GM12878 (cell line): ENCODE measurements at regions not wholly inside any gene's neighbourhood (a gene's known extent, or its start where the extent isn't known, plus 50 kb on each side); places are given as distances from the start of the nearest gene placed in this dataset.

Experiments used
- ATAC-seq: fragments of 200-7000 bp; cut with Tn5 transposase; 3 replicates; pipeline ENCODE4 v1.9.1; 2020; ENCODE audit warnings: mild to moderate bottlenecking, moderate library complexity
- BruUV-seq: library from RNA; stranded (reverse); fragments of 400-500 nt; replicated peaks from 2 replicates; lab custom pipeline; 2021; lab: Mats Ljungman, UMichigan
- CTCF ChIA-PET: fragments of 300-600 bp; sonication (Branson Sonifier 250); formaldehyde crosslinking; extraction: SDS; loops from one replicate; lab custom pipeline; 2021; ENCODE audit warnings: inconsistent platforms; lab: Yijun Ruan, JAX
- POLR2A ChIA-PET: fragments of 350-600 bp; formaldehyde crosslinking; extraction: SDS; loops from one replicate; lab custom pipeline; 2021; ENCODE audit warnings: inconsistent platforms; lab: Charles Lee
- RAD21 ChIA-PET: fragments of 300-600 bp; sonication (Branson Sonifier 250); formaldehyde crosslinking; loops from one replicate; lab custom pipeline; 2023; ENCODE audit warnings: antibody characterized with exemption; ENCODE audit not compliant: unreplicated experiment; lab: Charles Lee
- SMC1A ChIA-PET: fragments of 300-600 bp; sonication (Branson Sonifier 250); formaldehyde crosslinking; loops from one replicate; lab custom pipeline; 2023; ENCODE audit not compliant: unreplicated experiment, uncharacterized antibody; lab: Charles Lee
- DNase-seq: peaks from one replicate; pipeline ENCODE4 v3.0.0-alpha.2; 2011; ENCODE audit warnings: low read depth, low spot score
- FAIRE-seq: peaks from 3 replicates; lab custom pipeline; 2011; peaks lifted over from hg19 to GRCh38; lab: Jason Lieb, UNC
- H2AFZ ChIP-seq: 2 replicates; pipeline ENCODE4 v1.6.0; 2011; ENCODE audit warnings: low read depth, low read length, control low read depth; ENCODE audit not compliant: control insufficient read depth
- H3K27ac ChIP-seq: 2 replicates; pipeline ENCODE4 v1.5.1; 2011; ENCODE audit warnings: control low read depth; ENCODE audit not compliant: control insufficient read depth, insufficient read depth
- H3K27me3 ChIP-seq, 2 experiments: replicated peaks in 1 of 2; 2 replicates each; pipeline versions ENCODE4 v1.6.0 to v1.6.1; 2011; ENCODE audit warnings: low read length in 1 of 2; ENCODE audit not compliant: control insufficient read depth in 2 of 2, insufficient read depth in 2 of 2
- H3K36me3 ChIP-seq, 2 experiments: 2 replicates each; pipeline ENCODE4 v1.5.1; 2011; ENCODE audit warnings: low read length in 1 of 2; ENCODE audit not compliant: control insufficient read depth in 2 of 2, insufficient read depth in 2 of 2
- H3K4me1 ChIP-seq: 2 replicates; pipeline ENCODE4 v1.6.1; 2011; ENCODE audit warnings: mild to moderate bottlenecking, low read length, moderate library complexity, mixed read lengths; ENCODE audit not compliant: control insufficient read depth, insufficient read depth
- H3K4me2 ChIP-seq: 2 replicates; pipeline ENCODE4 v1.6.0; 2011; ENCODE audit warnings: control low read depth; ENCODE audit not compliant: control insufficient read depth, insufficient read depth
- H3K4me3 ChIP-seq: fragments of 200-600 bp; sonication (generic); 2 replicates; pipeline ENCODE4 v1.5.1; 2016
- H3K79me2 ChIP-seq: 2 replicates; pipeline ENCODE4 v1.6.0; 2011; ENCODE audit warnings: low read length; ENCODE audit not compliant: control insufficient read depth, insufficient read depth
- H3K9ac ChIP-seq: 2 replicates; pipeline ENCODE4 v1.8.0; 2011; ENCODE audit warnings: low read length, control low read depth, mixed read lengths; ENCODE audit not compliant: control insufficient read depth, insufficient read depth
- H3K9me3 ChIP-seq: replicated peaks from 3 replicates; pipeline ENCODE4 v1.5.1; 2011; ENCODE audit warnings: mild to moderate bottlenecking, low read length; ENCODE audit not compliant: control insufficient read depth, insufficient read depth
- H4K20me1 ChIP-seq: 2 replicates; pipeline ENCODE4 v1.6.0; 2011; ENCODE audit not compliant: control insufficient read depth, insufficient read depth
- CBX5 ChIP-seq: sonication (generic); IDR thresholded peaks from 2 replicates; pipeline ENCODE4 v1.6.1; 2016; ENCODE audit warnings: low read depth, moderate library complexity, mild to moderate bottlenecking, inconsistent platforms
- CREB1 ChIP-seq: IDR thresholded peaks from 2 replicates; pipeline ENCODE4 v1.6.1; 2012; ENCODE audit warnings: low read depth, mild to moderate bottlenecking, inconsistent platforms
- KLF5 ChIP-seq: fragments of 450-650 bp; IDR thresholded peaks from 2 replicates; pipeline ENCODE4 v1.6.1; 2014; ENCODE audit warnings: mild to moderate bottlenecking; ENCODE audit not compliant: partially characterized antibody
- LARP7 ChIP-seq: fragments of 450-650 bp; IDR thresholded peaks from 2 replicates; pipeline ENCODE4 v1.6.1; 2017; ENCODE audit warnings: mild to moderate bottlenecking
- MTA2 ChIP-seq: fragments of 450-650 bp; IDR thresholded peaks from 2 replicates; pipeline ENCODE4 v1.6.1; 2016; ENCODE audit warnings: low read depth, mild to moderate bottlenecking, moderate library complexity
- NFYB ChIP-seq: IDR thresholded peaks from 2 replicates; pipeline ENCODE4 v1.6.1; 2011; ENCODE audit warnings: low read depth, mild to moderate bottlenecking, low read length, improper control_type of control experiment, moderate library complexity; ENCODE audit not compliant: insufficient read depth
- NR2C2 ChIP-seq: IDR thresholded peaks from 2 replicates; pipeline ENCODE4 v1.6.1; 2011; ENCODE audit warnings: borderline replicate concordance, low read depth; ENCODE audit not compliant: control insufficient read depth, insufficient read length
- POLR2A ChIP-seq: IDR thresholded peaks from 2 replicates; pipeline ENCODE4 v1.6.1; 2011; ENCODE audit warnings: low read depth, mild to moderate bottlenecking, low read length
- RCOR1 ChIP-seq: conservative IDR thresholded peaks from 2 replicates; pipeline ENCODE4 v1.6.1; 2012; ENCODE audit warnings: low read depth, low read length, improper control_type of control experiment
- SMAD5 ChIP-seq: IDR thresholded peaks from 2 replicates; pipeline ENCODE4 v1.6.1; 2016; ENCODE audit warnings: antibody characterized with exemption, low read depth
- SMARCA5 ChIP-seq: fragments of 450-650 bp; IDR thresholded peaks from 2 replicates; pipeline ENCODE4 v1.6.1; 2017; ENCODE audit warnings: mild to moderate bottlenecking
- SUPT20H ChIP-seq: IDR thresholded peaks from 2 replicates; pipeline ENCODE4 v1.6.1; 2011; ENCODE audit warnings: low read depth, mild to moderate bottlenecking, low read length, moderate library complexity, borderline replicate concordance; ENCODE audit not compliant: control insufficient read depth
- WRNIP1 ChIP-seq: IDR thresholded peaks from 2 replicates; pipeline ENCODE4 v1.6.1; 2011; ENCODE audit warnings: low read depth, low read length, improper control_type of control experiment, borderline replicate concordance
- YY1 ChIP-seq: IDR thresholded peaks from 2 replicates; pipeline ENCODE4 v1.6.1; 2011; ENCODE audit warnings: low read depth, mild to moderate bottlenecking, low read length
- WGBS: methylation state at CpG from one replicate; pipeline ENCODE4 v1.1.6; 2016; ENCODE audit warnings: low lambda C conversion rate; ENCODE audit not compliant: insufficient replicate concordance, insufficient coverage; ENCODE audit errors: missing lambda C conversion rate; 5-methylcytosine and 5-hydroxymethylcytosine counted together
- in situ Hi-C: fragments of 300-500 bp; cut with MboI; formaldehyde crosslinking; loops from 9 replicates; pipeline ENCODE4 v1.14.3; 2018; ENCODE audit warnings: mixed read lengths
- intact Hi-C: fragments of 100-400 bp; cut with micrococcal nuclease; formaldehyde crosslinking; loops from one replicate; pipeline ENCODE4 v1.14.2; 2022; ENCODE audit not compliant: unreplicated experiment
- TF ChIP-seq, protein P1 (sequence below): IDR thresholded peaks from 2 replicates; pipeline ENCODE4 v1.6.1; 2012; ENCODE audit warnings: low read depth, low read length, improper control_type of control experiment
- TF ChIP-seq, protein P2 (sequence below): IDR thresholded peaks from 2 replicates; pipeline ENCODE4 v1.6.1; 2011; ENCODE audit warnings: low read depth, low read length, improper control_type of control experiment, borderline replicate concordance
- TF ChIP-seq, protein P3 (sequence below): IDR thresholded peaks from 2 replicates; pipeline ENCODE4 v1.6.1; 2011; ENCODE audit warnings: borderline replicate concordance, low read depth, mild to moderate bottlenecking, moderate library complexity, mixed read lengths, low read length; ENCODE audit not compliant: insufficient read depth; ENCODE audit errors: extremely low read length
- TF ChIP-seq, protein P4 (sequence below): IDR thresholded peaks from 2 replicates; pipeline ENCODE4 v1.6.1; 2012; ENCODE audit warnings: low read length, inconsistent platforms
- TF ChIP-seq, protein P5 (sequence below): IDR thresholded peaks from 2 replicates; pipeline ENCODE4 v1.6.1; 2012; ENCODE audit warnings: mild to moderate bottlenecking, low read depth, low read length

DNA sequence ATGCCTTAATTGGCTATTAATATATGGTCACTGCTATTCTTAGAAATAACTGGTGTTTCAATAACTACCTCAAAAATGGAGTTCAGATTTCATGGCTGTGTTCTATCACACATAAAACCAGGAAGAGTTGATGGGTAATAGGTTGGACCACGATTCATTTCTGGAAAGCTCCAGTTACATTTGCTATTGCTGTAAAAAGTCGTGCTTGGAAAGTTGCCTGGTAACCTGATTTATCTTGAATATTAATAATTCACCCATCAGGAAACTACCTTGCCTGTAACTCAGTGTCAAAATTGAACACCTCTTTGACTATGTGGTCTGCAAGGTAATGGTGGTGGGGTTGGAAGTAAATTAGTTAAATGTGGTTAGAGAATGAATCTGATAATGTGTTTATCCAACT lies 104.7 kb upstream of the IFNG-AS1 start:
- WGBS: 16% methylated on average over 2 of the region's 2 CpGs

More for the DNA sequence above, 104.7 kb upstream of the IFNG-AS1 start:
- H3K27ac ChIP-seq: no peak overlapping the region
- SMC1A ChIA-PET: no interaction called here
- TF ChIP-seq, protein P1, sequence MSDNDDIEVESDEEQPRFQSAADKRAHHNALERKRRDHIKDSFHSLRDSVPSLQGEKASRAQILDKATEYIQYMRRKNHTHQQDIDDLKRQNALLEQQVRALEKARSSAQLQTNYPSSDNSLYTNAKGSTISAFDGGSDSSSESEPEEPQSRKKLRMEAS: no peak
- TF ChIP-seq RCOR1 (no peak), NFYB (no peak), SMARCA5 (no peak), POLR2A (no peak), CBX5 (no peak), CREB1 (no peak), WRNIP1 (no peak), YY1 (no peak), SMAD5 (no peak), NR2C2 (no peak), SUPT20H (no peak), LARP7 (no peak), MTA2 (no peak), KLF5 (no peak)
- TF ChIP-seq, protein P2, sequence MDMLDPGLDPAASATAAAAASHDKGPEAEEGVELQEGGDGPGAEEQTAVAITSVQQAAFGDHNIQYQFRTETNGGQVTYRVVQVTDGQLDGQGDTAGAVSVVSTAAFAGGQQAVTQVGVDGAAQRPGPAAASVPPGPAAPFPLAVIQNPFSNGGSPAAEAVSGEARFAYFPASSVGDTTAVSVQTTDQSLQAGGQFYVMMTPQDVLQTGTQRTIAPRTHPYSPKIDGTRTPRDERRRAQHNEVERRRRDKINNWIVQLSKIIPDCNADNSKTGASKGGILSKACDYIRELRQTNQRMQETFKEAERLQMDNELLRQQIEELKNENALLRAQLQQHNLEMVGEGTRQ: no peak
- TF ChIP-seq, protein P3, sequence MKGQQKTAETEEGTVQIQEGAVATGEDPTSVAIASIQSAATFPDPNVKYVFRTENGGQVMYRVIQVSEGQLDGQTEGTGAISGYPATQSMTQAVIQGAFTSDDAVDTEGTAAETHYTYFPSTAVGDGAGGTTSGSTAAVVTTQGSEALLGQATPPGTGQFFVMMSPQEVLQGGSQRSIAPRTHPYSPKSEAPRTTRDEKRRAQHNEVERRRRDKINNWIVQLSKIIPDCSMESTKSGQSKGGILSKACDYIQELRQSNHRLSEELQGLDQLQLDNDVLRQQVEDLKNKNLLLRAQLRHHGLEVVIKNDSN: no peak
- TF ChIP-seq, protein P4, sequence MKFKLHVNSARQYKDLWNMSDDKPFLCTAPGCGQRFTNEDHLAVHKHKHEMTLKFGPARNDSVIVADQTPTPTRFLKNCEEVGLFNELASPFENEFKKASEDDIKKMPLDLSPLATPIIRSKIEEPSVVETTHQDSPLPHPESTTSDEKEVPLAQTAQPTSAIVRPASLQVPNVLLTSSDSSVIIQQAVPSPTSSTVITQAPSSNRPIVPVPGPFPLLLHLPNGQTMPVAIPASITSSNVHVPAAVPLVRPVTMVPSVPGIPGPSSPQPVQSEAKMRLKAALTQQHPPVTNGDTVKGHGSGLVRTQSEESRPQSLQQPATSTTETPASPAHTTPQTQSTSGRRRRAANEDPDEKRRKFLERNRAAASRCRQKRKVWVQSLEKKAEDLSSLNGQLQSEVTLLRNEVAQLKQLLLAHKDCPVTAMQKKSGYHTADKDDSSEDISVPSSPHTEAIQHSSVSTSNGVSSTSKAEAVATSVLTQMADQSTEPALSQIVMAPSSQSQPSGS: no peak
- TF ChIP-seq, protein P5, sequence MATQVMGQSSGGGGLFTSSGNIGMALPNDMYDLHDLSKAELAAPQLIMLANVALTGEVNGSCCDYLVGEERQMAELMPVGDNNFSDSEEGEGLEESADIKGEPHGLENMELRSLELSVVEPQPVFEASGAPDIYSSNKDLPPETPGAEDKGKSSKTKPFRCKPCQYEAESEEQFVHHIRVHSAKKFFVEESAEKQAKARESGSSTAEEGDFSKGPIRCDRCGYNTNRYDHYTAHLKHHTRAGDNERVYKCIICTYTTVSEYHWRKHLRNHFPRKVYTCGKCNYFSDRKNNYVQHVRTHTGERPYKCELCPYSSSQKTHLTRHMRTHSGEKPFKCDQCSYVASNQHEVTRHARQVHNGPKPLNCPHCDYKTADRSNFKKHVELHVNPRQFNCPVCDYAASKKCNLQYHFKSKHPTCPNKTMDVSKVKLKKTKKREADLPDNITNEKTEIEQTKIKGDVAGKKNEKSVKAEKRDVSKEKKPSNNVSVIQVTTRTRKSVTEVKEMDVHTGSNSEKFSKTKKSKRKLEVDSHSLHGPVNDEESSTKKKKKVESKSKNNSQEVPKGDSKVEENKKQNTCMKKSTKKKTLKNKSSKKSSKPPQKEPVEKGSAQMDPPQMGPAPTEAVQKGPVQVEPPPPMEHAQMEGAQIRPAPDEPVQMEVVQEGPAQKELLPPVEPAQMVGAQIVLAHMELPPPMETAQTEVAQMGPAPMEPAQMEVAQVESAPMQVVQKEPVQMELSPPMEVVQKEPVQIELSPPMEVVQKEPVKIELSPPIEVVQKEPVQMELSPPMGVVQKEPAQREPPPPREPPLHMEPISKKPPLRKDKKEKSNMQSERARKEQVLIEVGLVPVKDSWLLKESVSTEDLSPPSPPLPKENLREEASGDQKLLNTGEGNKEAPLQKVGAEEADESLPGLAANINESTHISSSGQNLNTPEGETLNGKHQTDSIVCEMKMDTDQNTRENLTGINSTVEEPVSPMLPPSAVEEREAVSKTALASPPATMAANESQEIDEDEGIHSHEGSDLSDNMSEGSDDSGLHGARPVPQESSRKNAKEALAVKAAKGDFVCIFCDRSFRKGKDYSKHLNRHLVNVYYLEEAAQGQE: no peak
- TF ChIP-seq, all 136 proteins: peak for 0
- H3K9ac ChIP-seq: no peak overlapping the region
- in situ Hi-C loops (no loop called here), intact Hi-C loops (no loop called here)
- no peaks in the 10 kb centered on the region for H3K4me1 ChIP-seq
- no peaks in the 10 kb centered on the region for H4K20me1 ChIP-seq
- H3K36me3 ChIP-seq: no peaks in the 10 kb centered on the region
- no peaks in the 10 kb centered on the region for H3K9me3 ChIP-seq
- RAD21 ChIA-PET: no interaction called here
- no peak for ATAC-seq
- DNase-seq: no peak
- FAIRE-seq: no peak
- POLR2A ChIA-PET: no interaction called here
- H2AFZ ChIP-seq: no peak overlapping the region
- no TSS peak for BruUV-seq
- CTCF ChIA-PET: no interaction called here
- H3K79me2 ChIP-seq: no peaks in the 10 kb centered on the region
- no peaks in the 10 kb centered on the region; a peak in 1 of 4 replicates for H3K27me3 ChIP-seq
- H3K4me3 ChIP-seq: no peak overlapping the region
- no peak overlapping the region for H3K4me2 ChIP-seq
